Caco-2 (cell line): ENCODE measurements at regions not wholly inside any gene's neighbourhood (a gene's known extent, or its start where the extent isn't known, plus 50 kb on each side); places are given as distances from the start of the nearest gene placed in this dataset.

Experiments
- BruUV-seq: library from RNA; stranded (reverse); fragments of 400-500 nt; replicated peaks from 2 replicates; lab custom pipeline; 2021; lab: Mats Ljungman, UMichigan
- CTCF ChIA-PET: fragments of 300-600 bp; sonication (Branson Sonifier 250); formaldehyde crosslinking; loops from one replicate; lab custom pipeline; 2022; ENCODE audit warnings: antibody characterized with exemption; lab: Charles Lee
- POLR2A ChIA-PET: fragments of 300-600 bp; sonication (Branson Sonifier 250); formaldehyde crosslinking; loops from one replicate; lab custom pipeline; 2022; ENCODE audit warnings: antibody characterized with exemption; lab: Charles Lee
- DNase-seq, 2 experiments: peaks; one replicate each; pipeline versions ENCODE4 v3.0.0 to v3.0.0-alpha.2; 2020 to 2022
- H3K27me3 ChIP-seq: replicated peaks from 2 replicates; pipeline ENCODE4 v1.6.0; 2011; ENCODE audit warnings: low read length; ENCODE audit not compliant: control insufficient read depth, insufficient read depth
- H3K36me3 ChIP-seq: 2 replicates; pipeline ENCODE4 v1.5.1; 2011; ENCODE audit warnings: low read length; ENCODE audit not compliant: control insufficient read depth, insufficient read depth
- H3K4me1 ChIP-seq: fragments of 250-450 bp; sonication (Bioruptor Pico); 2 replicates; pipeline ENCODE4 v1.5.1; 2020; ENCODE audit warnings: mild to moderate bottlenecking
- H3K4me3 ChIP-seq: 2 replicates; pipeline ENCODE4 v1.5.1; 2011; ENCODE audit warnings: low read depth, mild to moderate bottlenecking, control low read depth, low read length
- H3K9me3 ChIP-seq: fragments of 250-450 bp; sonication (Bioruptor Pico); 2 replicates; pipeline ENCODE4 v1.5.1; 2020; ENCODE audit warnings: mild to moderate bottlenecking, moderate library complexity
- H3K27ac Mint-ChIP-seq: one replicate; pipeline ENCODE4 v1.8.0; 2022; ENCODE audit warnings: mixed read lengths; ENCODE audit not compliant: unreplicated experiment
- H3K27me3 Mint-ChIP-seq: one replicate; pipeline ENCODE4 v1.8.0; 2022; ENCODE audit warnings: mixed read lengths; ENCODE audit not compliant: insufficient read depth, unreplicated experiment
- H3K36me3 Mint-ChIP-seq: one replicate; pipeline ENCODE4 v1.8.0; 2022; ENCODE audit warnings: mild to moderate bottlenecking, mixed read lengths; ENCODE audit not compliant: insufficient read depth, unreplicated experiment
- H3K4me1 Mint-ChIP-seq: one replicate; pipeline ENCODE4 v1.8.0; 2022; ENCODE audit warnings: low read depth, mixed read lengths; ENCODE audit not compliant: unreplicated experiment
- H3K4me3 Mint-ChIP-seq: one replicate; pipeline ENCODE4 v1.8.0; 2022; ENCODE audit warnings: mild to moderate bottlenecking, moderate library complexity, mixed read lengths; ENCODE audit not compliant: unreplicated experiment
- H3K9me3 Mint-ChIP-seq: one replicate; pipeline ENCODE4 v1.8.0; 2022; ENCODE audit warnings: mixed read lengths; ENCODE audit not compliant: unreplicated experiment
- intact Hi-C: fragments of 100-400 bp; cut with micrococcal nuclease; formaldehyde crosslinking; loops from one replicate; pipeline ENCODE4 v1.10.0; 2022; ENCODE audit not compliant: unreplicated experiment
- TF ChIP-seq, protein P1 (sequence below), 2 experiments: fragments of 200-600 bp in 1 of 2; IDR thresholded peaks; 1 replicate in 1 of 2; 2 replicates in 1 of 2; pipeline versions ENCODE4 v1.5.1 to v1.8.0; 2011 to 2022; ENCODE audit warnings: antibody characterized with exemption in 1 of 2, control low read depth in 1 of 2, inconsistent platforms in 1 of 2, low read depth in 1 of 2, low read length in 1 of 2, mild to moderate bottlenecking in 1 of 2, moderate library complexity in 1 of 2; ENCODE audit not compliant: insufficient read depth in 1 of 2, severe bottlenecking in 1 of 2, unreplicated experiment in 1 of 2

DNA sequence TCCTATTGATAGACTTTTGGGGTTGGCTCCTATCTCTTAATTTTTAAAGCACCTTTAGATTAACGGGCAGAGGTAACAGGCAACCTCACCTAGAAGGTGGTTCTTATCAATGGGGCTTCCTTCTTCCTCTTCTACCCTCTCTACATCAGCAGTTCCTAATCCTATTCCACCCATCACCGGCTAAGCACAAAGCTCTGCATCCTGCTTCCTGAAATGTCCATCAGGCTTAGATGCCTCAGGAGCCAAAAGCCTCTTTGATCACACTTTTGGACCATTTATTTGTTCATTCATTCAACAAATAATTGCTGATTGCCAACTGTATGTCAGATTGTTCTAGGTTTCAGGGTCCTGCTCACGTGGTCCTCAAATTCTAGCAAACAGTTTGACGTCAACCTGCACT lies 586.0 kb downstream of the TOX3 start:
- H3K27me3 Mint-ChIP-seq: peaks cover 14% of the 10 kb centered on the region
- Histone ChIP-seq H3K4me3 (no peak overlapping the region), H3K36me3 (no peaks in the 10 kb centered on the region), H3K9me3 (no peaks in the 10 kb centered on the region), H3K4me1 (no peaks in the 10 kb centered on the region), H3K27me3 (no peaks in the 10 kb centered on the region)
- ChIA-PET CTCF (no interaction called here), POLR2A (interaction anchor here (0.6 kb wide), 1 partner anchor 38 kb away, joined by 3 read pairs; no protein-coding TSS in a partner anchor)
- no peaks in the 10 kb centered on the region for H3K4me1 Mint-ChIP-seq
- TF ChIP-seq, protein P1, sequence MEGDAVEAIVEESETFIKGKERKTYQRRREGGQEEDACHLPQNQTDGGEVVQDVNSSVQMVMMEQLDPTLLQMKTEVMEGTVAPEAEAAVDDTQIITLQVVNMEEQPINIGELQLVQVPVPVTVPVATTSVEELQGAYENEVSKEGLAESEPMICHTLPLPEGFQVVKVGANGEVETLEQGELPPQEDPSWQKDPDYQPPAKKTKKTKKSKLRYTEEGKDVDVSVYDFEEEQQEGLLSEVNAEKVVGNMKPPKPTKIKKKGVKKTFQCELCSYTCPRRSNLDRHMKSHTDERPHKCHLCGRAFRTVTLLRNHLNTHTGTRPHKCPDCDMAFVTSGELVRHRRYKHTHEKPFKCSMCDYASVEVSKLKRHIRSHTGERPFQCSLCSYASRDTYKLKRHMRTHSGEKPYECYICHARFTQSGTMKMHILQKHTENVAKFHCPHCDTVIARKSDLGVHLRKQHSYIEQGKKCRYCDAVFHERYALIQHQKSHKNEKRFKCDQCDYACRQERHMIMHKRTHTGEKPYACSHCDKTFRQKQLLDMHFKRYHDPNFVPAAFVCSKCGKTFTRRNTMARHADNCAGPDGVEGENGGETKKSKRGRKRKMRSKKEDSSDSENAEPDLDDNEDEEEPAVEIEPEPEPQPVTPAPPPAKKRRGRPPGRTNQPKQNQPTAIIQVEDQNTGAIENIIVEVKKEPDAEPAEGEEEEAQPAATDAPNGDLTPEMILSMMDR (IDR thresholded peaks at IDR 0.05; ENCODE audit: insufficient read depth in 1 of 2, low read depth in 1 of 2, low read length in 1 of 2, severe bottlenecking in 1 of 2, unreplicated experiment in 1 of 2): no peak
- peaks cover 4% of the 10 kb centered on the region for H3K36me3 Mint-ChIP-seq
- intact Hi-C loops: no loop called here
- no peak for DNase-seq
- H3K9me3 Mint-ChIP-seq: no peaks in the 10 kb centered on the region
- no TSS peak for BruUV-seq
- no peak overlapping the region for H3K27ac Mint-ChIP-seq
- H3K4me3 Mint-ChIP-seq: no peak overlapping the region

DNA sequence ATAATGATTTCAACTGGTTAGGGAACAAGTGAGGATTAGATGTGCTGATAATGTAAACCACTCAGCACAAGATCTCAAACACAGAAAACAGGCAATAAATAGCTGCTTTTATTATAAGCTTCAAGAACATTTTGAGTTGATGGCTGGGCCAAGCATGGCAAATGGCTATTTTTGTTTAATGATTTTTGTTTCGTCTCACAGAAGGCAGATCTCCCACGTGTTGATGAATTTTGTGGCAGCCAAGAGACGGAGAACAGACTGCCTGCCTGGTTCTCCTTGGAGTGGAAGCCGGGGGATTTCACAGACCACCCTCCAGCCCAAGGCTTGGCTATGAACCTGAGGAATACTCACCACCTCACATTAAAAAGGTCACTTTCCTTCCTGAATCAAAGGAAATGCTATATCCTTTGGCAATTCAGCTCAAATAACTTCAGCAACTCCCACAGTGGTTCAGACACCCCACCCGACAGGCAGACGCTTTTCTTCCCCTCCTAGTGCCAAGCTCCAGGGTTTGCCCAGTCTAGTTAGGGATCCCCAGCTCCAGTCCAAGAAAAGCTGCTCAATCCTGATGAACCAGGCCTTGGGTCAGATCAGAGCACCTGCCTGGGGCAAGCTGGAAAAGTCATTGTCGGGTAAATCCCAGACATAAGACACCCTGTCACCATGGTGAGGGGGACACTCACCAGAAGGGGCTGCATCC lies 593.5 kb downstream of the TOX3 start:
- ChIA-PET CTCF (no interaction called here), POLR2A (no interaction called here)
- intact Hi-C loops: no loop called here
- Mint-ChIP-seq H3K27me3 (peaks cover 3% of the 10 kb centered on the region), H3K4me1 (no peaks in the 10 kb centered on the region), H3K9me3 (no peaks in the 10 kb centered on the region), H3K36me3 (peaks cover 4% of the 10 kb centered on the region), H3K27ac (no peak overlapping the region), H3K4me3 (no peak overlapping the region)
- Histone ChIP-seq H3K9me3 (no peaks in the 10 kb centered on the region), H3K4me1 (no peaks in the 10 kb centered on the region), H3K4me3 (no peak overlapping the region), H3K36me3 (no peaks in the 10 kb centered on the region), H3K27me3 (no peaks in the 10 kb centered on the region)
- TF ChIP-seq, protein P1 (IDR thresholded peaks at IDR 0.05; ENCODE audit: insufficient read depth in 1 of 2, low read depth in 1 of 2, low read length in 1 of 2, severe bottlenecking in 1 of 2, unreplicated experiment in 1 of 2): no peak
- DNase-seq: no peak
- no TSS peak for BruUV-seq

DNA sequence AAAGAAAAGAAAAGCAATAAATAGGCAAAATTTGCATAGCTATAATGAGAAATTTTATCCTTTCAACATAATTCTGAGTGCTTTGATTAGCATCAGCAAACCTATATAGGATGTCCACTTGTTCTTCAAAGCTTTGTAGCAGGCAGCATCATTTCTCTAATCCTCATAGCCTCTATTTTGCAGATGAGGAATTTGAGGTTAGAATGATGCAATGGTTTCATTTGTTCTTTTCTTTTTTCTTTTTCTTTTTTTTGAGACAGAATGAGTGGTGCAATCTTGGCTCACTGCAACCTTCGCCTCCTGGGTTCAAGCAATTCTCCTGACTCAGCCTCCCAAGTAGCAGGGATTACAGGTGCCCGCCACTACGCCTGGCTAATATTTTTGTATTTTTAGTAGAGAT lies 594.4 kb downstream of the TOX3 start:
- no peak for DNase-seq
- Mint-ChIP-seq H3K27ac (no peak overlapping the region), H3K4me3 (no peak overlapping the region), H3K27me3 (peaks cover 3% of the 10 kb centered on the region), H3K9me3 (no peaks in the 10 kb centered on the region), H3K4me1 (no peaks in the 10 kb centered on the region), H3K36me3 (no peaks in the 10 kb centered on the region)
- intact Hi-C loops: no loop called here
- Histone ChIP-seq H3K27me3 (no peaks in the 10 kb centered on the region), H3K36me3 (no peaks in the 10 kb centered on the region), H3K9me3 (no peaks in the 10 kb centered on the region), H3K4me3 (no peak overlapping the region), H3K4me1 (no peaks in the 10 kb centered on the region)
- no TSS peak for BruUV-seq
- ChIA-PET CTCF (no interaction called here), POLR2A (no interaction called here)
- TF ChIP-seq, protein P1 (IDR thresholded peaks at IDR 0.05; ENCODE audit: insufficient read depth in 1 of 2, low read depth in 1 of 2, low read length in 1 of 2, severe bottlenecking in 1 of 2, unreplicated experiment in 1 of 2): no peak
